ENCODE measurements at regions not wholly inside any gene's neighbourhood (a gene's known extent, or its start where the extent isn't known, plus 50 kb on each side); places are given as distances from the start of the nearest gene placed in this dataset.

GRCh38 chr7:54968018-54968417, 50.8 kb upstream of the EGFR start:
- TF ChIP-seq CTCF (IDR thresholded peaks at IDR 0.05; ENCODE audit: low read depth, low read length, poor library complexity, severe bottlenecking) = no peak
- no peak for TF ChIP-seq EZH2phosphoT487 (IDR thresholded peaks at IDR 0.05; ENCODE audit: borderline replicate concordance, low read length)
